ENCODE measurements at regions not wholly inside any gene's neighbourhood (a gene's known extent, or its start where the extent isn't known, plus 50 kb on each side); places are given as distances from the start of the nearest gene placed in this dataset.

- TF ChIP-seq REST (IDR thresholded peaks at IDR 0.05; ENCODE audit: unreplicated experiment): no peak
Observed at GRCh38 chr4:137627739-137628460, 95.6 kb upstream of the PCDH18 start (continued).

DNA sequence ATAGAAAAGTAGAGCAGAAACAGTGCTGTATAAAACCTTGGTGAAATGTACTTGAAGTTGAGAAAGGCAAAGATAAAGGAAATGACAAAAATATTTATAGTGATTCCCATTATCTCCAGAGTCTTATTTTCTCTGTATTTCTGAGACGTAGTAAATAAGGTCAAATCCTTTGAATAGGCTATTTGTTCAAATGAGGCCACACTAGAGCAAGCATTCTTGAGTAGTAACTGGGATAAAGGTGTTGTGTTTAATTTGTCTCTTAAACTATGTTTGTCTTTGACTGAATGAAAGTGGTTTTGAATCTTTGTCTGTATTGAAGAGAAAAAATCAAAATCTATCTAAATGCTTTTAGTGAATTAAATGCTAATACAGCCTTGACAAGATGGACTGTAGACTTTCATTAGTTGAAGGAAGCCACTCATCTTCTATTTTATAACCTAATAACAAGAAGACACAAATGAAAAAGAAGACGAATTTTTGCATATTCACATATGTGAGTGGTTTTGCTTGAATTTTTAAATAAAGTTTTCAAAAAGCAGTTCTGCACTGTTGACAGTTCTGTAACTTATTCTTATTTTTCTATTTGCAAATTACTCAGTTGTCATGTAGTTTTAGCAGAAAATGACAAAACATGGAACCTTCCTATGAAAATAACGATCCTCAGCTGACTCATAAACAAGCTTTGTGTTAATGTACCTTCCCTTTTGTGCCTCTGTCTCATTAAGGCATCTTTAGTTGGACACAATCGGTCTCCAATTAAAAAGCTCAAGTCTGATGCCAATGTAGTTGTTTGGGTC lies 94.8 kb upstream of the PCDH18 start:
- no peak for TF ChIP-seq EZH2 (IDR thresholded peaks at IDR 0.05; ENCODE audit: low read depth, unreplicated experiment)

DNA sequence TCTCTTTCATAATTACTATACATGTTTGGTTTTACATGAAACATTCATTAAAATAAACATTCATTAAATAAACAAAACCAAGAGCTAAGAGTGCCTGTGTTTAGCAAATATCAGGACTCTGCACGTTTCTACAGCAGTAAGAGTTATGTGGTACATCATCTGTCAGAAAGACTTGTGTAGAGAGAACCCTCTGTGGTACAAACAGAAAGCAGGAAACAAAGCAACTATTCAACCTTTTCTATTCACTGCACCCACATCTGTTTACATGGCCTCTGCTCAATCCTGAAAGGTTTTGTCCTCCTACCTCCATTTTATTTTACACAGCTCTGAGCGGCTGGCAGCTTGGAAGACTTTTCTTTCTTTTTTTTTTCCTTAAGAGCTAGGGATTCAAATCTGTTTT lies 90.7 kb upstream of the PCDH18 start:
- no peaks in the 10 kb centered on the region for H3K9me2 ChIP-seq (ENCODE audit: insufficient read depth)
- no peaks in the 10 kb centered on the region for H3K36me3 ChIP-seq (ENCODE audit: insufficient read depth)
- H4K20me1 ChIP-seq (replicated peaks; ENCODE audit: insufficient read depth): no peaks in the 10 kb centered on the region
- DNase-seq (ENCODE audit: low spot score) (peak; percentile 17), ATAC-seq (peak; percentile 40; the same call in 2 of the 3 replicates)
- 0 out of 2 replicates have a peak overlapping the region, but pooled peaks have one; percentile 33 for H3K27ac ChIP-seq (ENCODE audit: low read depth)
- no peak overlapping the region for H3K4me3 Mint-ChIP-seq
- peaks cover 9% of the 10 kb centered on the region; the same call in 1 of the 2 replicates for H3K4me1 ChIP-seq (ENCODE audit: insufficient read depth)
- no peaks in the 10 kb centered on the region for H3K36me3 Mint-ChIP-seq (ENCODE audit: low read depth)
- H3K79me2 ChIP-seq (replicated peaks; ENCODE audit: insufficient read depth): no peaks in the 10 kb centered on the region
- no peak overlapping the region for H3K4me3 ChIP-seq
- H3F3A ChIP-seq (replicated peaks; ENCODE audit: low read depth): no peaks in the 10 kb centered on the region
- H3K27ac Mint-ChIP-seq: peak overlapping the region; percentile 32; the same call in 1 of the 2 replicates
- no peaks in the 10 kb centered on the region for H3K9me3 Mint-ChIP-seq
- H3K27me3 Mint-ChIP-seq (ENCODE audit: insufficient read depth, low read depth, poor library complexity): peaks cover 1% of the 10 kb centered on the region
- peaks cover 6% of the 10 kb centered on the region; the same call in 2 of the 3 replicates for H3K4me1 Mint-ChIP-seq
- H3K27me3 ChIP-seq (ENCODE audit: insufficient read depth): no peaks in the 10 kb centered on the region
- H2AFZ ChIP-seq: peak overlapping the region; percentile 87; the same call in 1 of the 2 replicates
- H3K4me2 ChIP-seq: no peak overlapping the region
- TF ChIP-seq CREB1 (CRISPR knock-in tag; IDR thresholded peaks at IDR 0.05; ENCODE audit: low read depth) (no peak), POLR2AphosphoS5 (IDR thresholded peaks at IDR 0.05; ENCODE audit: low read depth) (no peak), EZH2phosphoT487 (IDR thresholded peaks at IDR 0.05; ENCODE audit: unreplicated experiment) (no peak), EZH2 (IDR thresholded peaks at IDR 0.05; ENCODE audit: low read depth, unreplicated experiment) (no peak), ETS1 (IDR thresholded peaks at IDR 0.05) (no peak), REST (IDR thresholded peaks at IDR 0.05; ENCODE audit: unreplicated experiment) (no peak)

More for the DNA sequence above, 94.8 kb upstream of the PCDH18 start:
- H3K9me3 Mint-ChIP-seq: no peaks in the 10 kb centered on the region
- Histone ChIP-seq H4K20me1 (replicated peaks; ENCODE audit: insufficient read depth) (no peaks in the 10 kb centered on the region), H3K79me2 (replicated peaks; ENCODE audit: insufficient read depth) (no peaks in the 10 kb centered on the region), H3K27me3 (ENCODE audit: insufficient read depth) (no peaks in the 10 kb centered on the region), H3K9me2 (ENCODE audit: insufficient read depth) (no peaks in the 10 kb centered on the region), H3K27ac (ENCODE audit: low read depth) (no peak overlapping the region), H3K36me3 (ENCODE audit: insufficient read depth) (no peaks in the 10 kb centered on the region), H3K4me2 (no peak overlapping the region), H3K4me3 (no peak overlapping the region), H2AFZ (no peak overlapping the region; the same call in 1 of the 2 replicates), H3K4me1 (ENCODE audit: insufficient read depth) (no peaks in the 10 kb centered on the region), H3F3A (replicated peaks; ENCODE audit: low read depth) (no peaks in the 10 kb centered on the region)
- no peaks in the 10 kb centered on the region for H3K36me3 Mint-ChIP-seq (ENCODE audit: low read depth)
- H3K4me1 Mint-ChIP-seq: peaks cover 6% of the 10 kb centered on the region; the same call in 2 of the 3 replicates
- DNase-seq (ENCODE audit: low spot score): no peak
- no peak overlapping the region for H3K27ac Mint-ChIP-seq
- ATAC-seq: no peak
- H3K4me3 Mint-ChIP-seq: no peak overlapping the region
- H3K27me3 Mint-ChIP-seq (ENCODE audit: insufficient read depth, low read depth, poor library complexity): no peaks in the 10 kb centered on the region
